HG02981 (cell line): ENCODE measurements at regions not wholly inside any gene's neighbourhood (a gene's known extent, or its start where the extent isn't known, plus 50 kb on each side); places are given as distances from the start of the nearest gene placed in this dataset.

Experiments used
- ATAC-seq: cut with Tn5 transposase; IDR thresholded peaks from one replicate; pipeline ENCODE4 v1.9.1; 2021; ENCODE audit warnings: mild to moderate bottlenecking, moderate library complexity; ENCODE audit not compliant: unreplicated experiment

GRCh38 chr18:78390348-78390951 lies 589.2 kb upstream of the SALL3 start:
- no peak for ATAC-seq

- no peak for ATAC-seq
Measured at GRCh38 chr18:78390952-78391348, 588.7 kb upstream of the SALL3 start.

- no peak for ATAC-seq
Measured at GRCh38 chr18:78393086-78393862, 586.3 kb upstream of the SALL3 start.

GRCh38 chr18:78396077-78396476 lies 583.5 kb upstream of the SALL3 start:
- no peak for ATAC-seq

- ATAC-seq, result no peak
Measured at GRCh38 chr18:78396756-78397155, 582.9 kb upstream of the SALL3 start.

- no peak for ATAC-seq
Measured at GRCh38 chr18:78399992-78400503, 579.6 kb upstream of the SALL3 start.

GRCh38 chr18:78402440-78402839 lies 577.2 kb upstream of the SALL3 start:
- no peak for ATAC-seq

GRCh38 chr18:78402966-78403365 lies 576.7 kb upstream of the SALL3 start:
- no peak for ATAC-seq

- no peak for ATAC-seq
Measured at GRCh38 chr18:78403371-78403770, 576.2 kb upstream of the SALL3 start.

- no peak for ATAC-seq
Measured at GRCh38 chr18:78405763-78406162, 573.9 kb upstream of the SALL3 start.

GRCh38 chr18:78406743-78407465 lies 572.7 kb upstream of the SALL3 start:
- no peak for ATAC-seq

- no peak for ATAC-seq
Measured at GRCh38 chr18:78407466-78407844, 572.2 kb upstream of the SALL3 start.

- ATAC-seq, result no peak
Measured at GRCh38 chr18:78408623-78409022, 571.0 kb upstream of the SALL3 start.

- ATAC-seq, result no peak
Measured at GRCh38 chr18:78410094-78410786, 569.4 kb upstream of the SALL3 start.

- no peak for ATAC-seq
Measured at GRCh38 chr18:78411539-78411938, 568.1 kb upstream of the SALL3 start.

- no peak for ATAC-seq
Measured at GRCh38 chr18:78414302-78414701, 565.3 kb upstream of the SALL3 start.

- no peak for ATAC-seq
Measured at GRCh38 chr18:78416853-78417252, 562.8 kb upstream of the SALL3 start.

GRCh38 chr18:78418379-78418778 lies 561.2 kb upstream of the SALL3 start:
- no peak for ATAC-seq

GRCh38 chr18:78419171-78419570 lies 560.4 kb upstream of the SALL3 start:
- no peak for ATAC-seq

- no peak for ATAC-seq
Measured at GRCh38 chr18:78420116-78420515, 559.5 kb upstream of the SALL3 start.

GRCh38 chr18:78421392-78421791 lies 558.2 kb upstream of the SALL3 start:
- no peak for ATAC-seq
